ENCODE measurements at regions not wholly inside any gene's neighbourhood (a gene's known extent, or its start where the extent isn't known, plus 50 kb on each side); places are given as distances from the start of the nearest gene placed in this dataset.

- no peak overlapping the region for H3K4me3 ChIP-seq (ENCODE audit: low read length)
- no peak for TF ChIP-seq CTCF (conservative IDR thresholded peaks at IDR 0.05; ENCODE audit: low read depth, low read length)
- no peak for DNase-seq (ENCODE audit: low read depth)
These were observed 154.4 kb upstream of the PRLR start for GRCh38 chr5:35384658-35385057.

- no peak for TF ChIP-seq CTCF (conservative IDR thresholded peaks at IDR 0.05; ENCODE audit: low read depth, low read length)
- H3K4me3 ChIP-seq (ENCODE audit: low read length) = no peak overlapping the region
- DNase-seq (ENCODE audit: low read depth) = no peak
These were observed 152.8 kb upstream of the PRLR start for GRCh38 chr5:35383041-35383440.

- no peak for DNase-seq (ENCODE audit: low read depth)
- no peak for TF ChIP-seq CTCF (conservative IDR thresholded peaks at IDR 0.05; ENCODE audit: low read depth, low read length)
- no peak overlapping the region for H3K4me3 ChIP-seq (ENCODE audit: low read length)
These were observed 147.4 kb upstream of the PRLR start for GRCh38 chr5:35377653-35378052.

GRCh38 chr5:35374584-35374983, 144.3 kb upstream of the PRLR start:
- no peak overlapping the region for H3K4me3 ChIP-seq (ENCODE audit: low read length)
- TF ChIP-seq CTCF (conservative IDR thresholded peaks at IDR 0.05; ENCODE audit: low read depth, low read length) = no peak
- no peak for DNase-seq (ENCODE audit: low read depth)

GRCh38 chr5:35373249-35373648, 143.0 kb upstream of the PRLR start:
- TF ChIP-seq CTCF (conservative IDR thresholded peaks at IDR 0.05; ENCODE audit: low read depth, low read length) = no peak
- DNase-seq (ENCODE audit: low read depth) = no peak
- no peak overlapping the region for H3K4me3 ChIP-seq (ENCODE audit: low read length)

GRCh38 chr5:35372482-35372881, 142.2 kb upstream of the PRLR start:
- H3K4me3 ChIP-seq (ENCODE audit: low read length) = no peak overlapping the region
- no peak for TF ChIP-seq CTCF (conservative IDR thresholded peaks at IDR 0.05; ENCODE audit: low read depth, low read length)
- no peak for DNase-seq (ENCODE audit: low read depth)

- H3K4me3 ChIP-seq (ENCODE audit: low read length) = no peak overlapping the region
- no peak for TF ChIP-seq CTCF (conservative IDR thresholded peaks at IDR 0.05; ENCODE audit: low read depth, low read length)
- no peak for DNase-seq (ENCODE audit: low read depth)
These were observed 141.7 kb upstream of the PRLR start for GRCh38 chr5:35371951-35372426.
